Left lung (tissue), 4 donors: ENCODE measurements at regions not wholly inside any gene's neighbourhood (a gene's known extent, or its start where the extent isn't known, plus 50 kb on each side); places are given as distances from the start of the nearest gene placed in this dataset.

ENCODE experiments used
- ATAC-seq: fragments of 200-7000 bp; cut with Tn5 transposase; one replicate; pipeline ENCODE4 v1.9.1; 2020; ENCODE audit warnings: moderate library complexity
- DNase-seq, 4 donors: peaks; one replicate each; pipeline ENCODE4 v3.0.0-alpha.2; 2013 to 2020
- H3K27ac ChIP-seq, 2 donors: fragments of 200-600 bp; sonication (generic) in 1 of 2; one replicate each; pipeline versions ENCODE4 v1.5.0 to v1.8.0; 2020 to 2021
- H3K27me3 ChIP-seq, 2 donors: fragments of 200-600 bp; sonication (generic) in 1 of 2; one replicate each; pipeline versions ENCODE4 v1.5.0 to v1.8.0; 2020 to 2021
- H3K36me3 ChIP-seq, 2 donors: fragments of 200-600 bp; sonication (generic) in 1 of 2; one replicate each; pipeline versions ENCODE4 v1.5.0 to v1.8.0; 2020 to 2021
- H3K4me1 ChIP-seq, 2 donors: fragments of 200-600 bp; one replicate each; pipeline ENCODE4 v1.8.0; 2021
- H3K4me3 ChIP-seq, 2 donors: fragments of 200-600 bp; sonication (generic) in 1 of 2; one replicate each; pipeline versions ENCODE4 v1.5.0 to v1.8.0; 2020 to 2021; ENCODE audit warnings: mild to moderate bottlenecking in 1 of 2
- H3K9me3 ChIP-seq, 2 donors: fragments of 200-600 bp; sonication (generic) in 1 of 2; one replicate each; pipeline versions ENCODE4 v1.5.0 to v1.8.0; 2020 to 2021
- intact Hi-C, 2 donors: fragments of 100-400 bp; cut with DNase I; formaldehyde crosslinking; loops; one replicate each; pipeline versions ENCODE4 v1.11.2 to v1.14.2; 2022
- TF ChIP-seq, protein P1 (sequence below), 2 donors: fragments of 200-600 bp; sonication (generic) in 1 of 2; IDR thresholded peaks; one replicate each; pipeline versions ENCODE4 v1.5.0 to v1.8.0; 2021; ENCODE audit warnings: antibody characterized with exemption in 2 of 2
- donor health status: DM: no; HTN: yes; CAD: no.
- donor health status: DM: no; HTN: no; CAD: no.

DNA sequence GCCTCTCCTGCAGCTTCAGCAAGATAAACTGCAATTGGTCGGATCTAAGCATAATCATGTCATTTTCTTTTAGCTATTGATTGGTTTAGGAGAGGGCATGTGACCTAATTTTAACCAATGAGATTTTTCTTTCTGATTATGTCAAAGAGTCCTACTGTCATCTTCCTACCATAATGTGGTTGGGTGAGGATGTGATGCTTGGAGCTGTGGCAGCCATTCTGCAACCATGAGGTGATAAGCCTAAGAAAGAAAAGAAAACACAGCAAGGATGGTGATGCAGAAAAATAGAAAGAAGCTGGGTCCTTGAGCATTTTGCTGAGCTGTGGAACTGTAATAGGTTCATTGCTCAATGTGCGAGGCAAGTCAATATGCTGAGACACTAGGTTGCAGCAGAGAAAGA lies 121.7 kb upstream of the CRHR1 start:
- no peak for ATAC-seq
- peaks cover 0 to 49% of the 10 kb centered on the region in 2 donors for H3K27me3 ChIP-seq
- H3K4me3 ChIP-seq: no peak overlapping the region
- no peaks in the 10 kb centered on the region for H3K4me1 ChIP-seq
- TF ChIP-seq, protein P1, sequence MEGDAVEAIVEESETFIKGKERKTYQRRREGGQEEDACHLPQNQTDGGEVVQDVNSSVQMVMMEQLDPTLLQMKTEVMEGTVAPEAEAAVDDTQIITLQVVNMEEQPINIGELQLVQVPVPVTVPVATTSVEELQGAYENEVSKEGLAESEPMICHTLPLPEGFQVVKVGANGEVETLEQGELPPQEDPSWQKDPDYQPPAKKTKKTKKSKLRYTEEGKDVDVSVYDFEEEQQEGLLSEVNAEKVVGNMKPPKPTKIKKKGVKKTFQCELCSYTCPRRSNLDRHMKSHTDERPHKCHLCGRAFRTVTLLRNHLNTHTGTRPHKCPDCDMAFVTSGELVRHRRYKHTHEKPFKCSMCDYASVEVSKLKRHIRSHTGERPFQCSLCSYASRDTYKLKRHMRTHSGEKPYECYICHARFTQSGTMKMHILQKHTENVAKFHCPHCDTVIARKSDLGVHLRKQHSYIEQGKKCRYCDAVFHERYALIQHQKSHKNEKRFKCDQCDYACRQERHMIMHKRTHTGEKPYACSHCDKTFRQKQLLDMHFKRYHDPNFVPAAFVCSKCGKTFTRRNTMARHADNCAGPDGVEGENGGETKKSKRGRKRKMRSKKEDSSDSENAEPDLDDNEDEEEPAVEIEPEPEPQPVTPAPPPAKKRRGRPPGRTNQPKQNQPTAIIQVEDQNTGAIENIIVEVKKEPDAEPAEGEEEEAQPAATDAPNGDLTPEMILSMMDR (IDR thresholded peaks at IDR 0.05): no peak
- intact Hi-C loops: no loop called here
- peaks cover 0 to 3% of the 10 kb centered on the region in 2 donors for H3K9me3 ChIP-seq
- H3K36me3 ChIP-seq: no peaks in the 10 kb centered on the region
- H3K27ac ChIP-seq: no peak overlapping the region
- no peak for DNase-seq

DNA sequence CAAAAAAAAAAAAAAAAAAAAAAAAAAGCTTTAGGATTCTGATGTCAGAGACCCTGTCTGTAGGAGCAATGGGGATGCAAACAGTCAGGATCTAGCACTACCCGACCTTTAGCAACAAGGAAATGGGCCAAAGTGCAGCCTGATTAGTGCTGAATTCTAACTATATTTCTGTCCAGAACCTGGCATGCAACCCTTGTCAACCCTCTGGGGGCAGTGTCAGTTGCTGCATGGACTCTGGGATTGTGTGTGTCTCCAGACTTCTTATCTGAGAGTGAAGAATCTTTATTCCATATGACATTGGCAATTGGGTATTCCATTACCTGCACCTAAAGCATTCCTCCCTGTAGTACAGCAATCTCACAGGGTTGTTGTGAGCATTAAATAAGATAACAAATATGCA lies 120.3 kb upstream of the CRHR1 start:
- peaks cover 0 to 49% of the 10 kb centered on the region in 2 donors for H3K27me3 ChIP-seq
- no peak overlapping the region for H3K27ac ChIP-seq
- ATAC-seq (no peak), DNase-seq (no peak)
- H3K9me3 ChIP-seq: peaks cover 0 to 3% of the 10 kb centered on the region in 2 donors
- TF ChIP-seq, protein P1 (IDR thresholded peaks at IDR 0.05): no peak
- H3K36me3 ChIP-seq: no peaks in the 10 kb centered on the region
- no peaks in the 10 kb centered on the region for H3K4me1 ChIP-seq
- intact Hi-C loops: no loop called here
- no peak overlapping the region for H3K4me3 ChIP-seq

DNA sequence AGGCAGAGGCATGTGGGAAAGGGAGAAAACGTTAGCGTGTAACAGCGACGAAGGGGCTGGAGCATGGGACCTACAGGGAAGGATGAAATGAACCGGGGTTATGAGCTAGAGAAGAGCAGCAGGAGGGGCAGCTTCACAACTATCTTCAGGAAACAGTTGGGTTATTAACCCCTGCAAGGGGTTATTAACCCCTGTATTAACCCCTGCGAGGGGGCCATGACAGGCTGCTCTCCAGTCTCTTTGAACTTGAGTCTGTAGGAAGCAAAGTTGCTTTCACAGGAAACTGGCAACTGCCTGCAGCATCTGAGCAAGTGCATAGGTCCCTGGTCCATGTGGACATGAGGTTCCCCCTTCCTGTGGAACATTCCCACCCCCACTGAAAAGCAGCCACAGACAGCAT lies 119.2 kb upstream of the CRHR1 start:
- Histone ChIP-seq H3K27ac (no peak overlapping the region), H3K27me3 (peaks cover 0 to 42% of the 10 kb centered on the region in 2 donors)
- no peak for ATAC-seq

DNA sequence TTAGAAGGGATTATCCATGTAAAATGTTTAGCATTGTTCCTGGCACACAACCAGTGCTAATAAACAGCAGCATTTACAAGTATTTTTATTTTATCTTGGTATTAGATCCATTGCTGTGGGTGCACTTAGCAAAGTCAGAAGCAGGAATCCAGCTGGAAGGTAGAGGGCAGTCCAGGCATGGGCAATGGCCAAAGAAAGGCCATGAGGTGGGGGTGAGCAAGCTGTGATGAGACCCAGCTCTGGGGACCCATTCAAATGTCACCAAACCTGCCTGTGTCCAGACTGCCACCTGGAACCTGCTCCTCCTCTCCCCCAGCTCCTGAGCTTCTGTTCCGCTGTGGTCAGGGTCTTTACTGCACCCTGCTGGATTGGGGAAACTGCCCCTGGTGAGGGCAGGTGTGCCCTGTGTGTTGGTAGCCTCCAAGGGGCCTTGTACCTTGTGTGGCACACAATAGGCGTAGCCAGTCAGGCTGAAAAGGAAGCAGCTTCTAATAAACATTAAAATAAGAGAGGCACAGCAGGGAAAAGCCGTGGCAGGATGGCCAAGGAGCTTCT lies 118.0 kb upstream of the CRHR1 start:
- Histone ChIP-seq H3K27me3 (peaks cover 0 to 33% of the 10 kb centered on the region in 2 donors), H3K4me3 (no peak overlapping the region), H3K9me3 (peaks cover 0 to 3% of the 10 kb centered on the region in 2 donors), H3K4me1 (no peaks in the 10 kb centered on the region), H3K27ac (no peak overlapping the region), H3K36me3 (no peaks in the 10 kb centered on the region)
- TF ChIP-seq, protein P1 (IDR thresholded peaks at IDR 0.05): no peak
- intact Hi-C loops: no loop called here
- DNase-seq: no peak
- ATAC-seq: no peak

More for the DNA sequence above, 119.2 kb upstream of the CRHR1 start:
- DNase-seq: no peak
- Histone ChIP-seq H3K4me1 (no peaks in the 10 kb centered on the region), H3K4me3 (no peak overlapping the region), H3K9me3 (peaks cover 0 to 3% of the 10 kb centered on the region in 2 donors), H3K36me3 (no peaks in the 10 kb centered on the region)
- TF ChIP-seq, protein P1 (IDR thresholded peaks at IDR 0.05): no peak
- intact Hi-C loops: no loop called here

DNA sequence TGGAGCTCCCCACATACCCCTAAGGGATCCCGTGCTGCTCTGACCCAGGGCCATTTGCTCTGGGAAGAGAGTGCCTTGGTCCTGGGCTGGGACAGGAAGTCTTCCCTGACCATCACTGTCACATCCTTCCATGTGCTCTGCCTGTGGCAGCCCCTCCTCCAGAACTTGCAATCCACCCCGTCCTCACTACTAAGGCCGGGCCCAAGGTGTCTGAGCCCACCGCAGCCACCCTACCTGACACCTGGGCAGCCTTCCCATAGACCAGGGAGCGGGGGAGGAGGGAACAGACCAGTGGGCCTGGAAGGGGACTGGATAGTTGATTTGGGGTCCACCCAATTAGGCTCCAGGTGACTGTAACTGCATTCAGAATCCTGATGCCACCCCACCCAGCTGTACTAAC lies 117.5 kb upstream of the CRHR1 start:
- DNase-seq: no peak
- Histone ChIP-seq H3K4me3 (no peak overlapping the region), H3K36me3 (no peaks in the 10 kb centered on the region), H3K9me3 (peaks cover 0 to 3% of the 10 kb centered on the region in 2 donors), H3K27me3 (peaks cover 0 to 28% of the 10 kb centered on the region in 2 donors), H3K27ac (no peak overlapping the region), H3K4me1 (no peaks in the 10 kb centered on the region)
- TF ChIP-seq, protein P1 (IDR thresholded peaks at IDR 0.05): no peak
- ATAC-seq: no peak
- intact Hi-C loops: no loop called here
